8988T (cell line): ENCODE measurements at regions not wholly inside any gene's neighbourhood (a gene's known extent, or its start where the extent isn't known, plus 50 kb on each side); places are given as distances from the start of the nearest gene placed in this dataset.
"Not testable (repeated sequence)": the region's sequence is repeated elsewhere in the genome, so short reads cannot be mapped to it uniquely, and the experiment has no call there.

ENCODE experiments used
- DNase-seq: peaks from one replicate; pipeline ENCODE4 v3.0.0; 2011

DNA sequence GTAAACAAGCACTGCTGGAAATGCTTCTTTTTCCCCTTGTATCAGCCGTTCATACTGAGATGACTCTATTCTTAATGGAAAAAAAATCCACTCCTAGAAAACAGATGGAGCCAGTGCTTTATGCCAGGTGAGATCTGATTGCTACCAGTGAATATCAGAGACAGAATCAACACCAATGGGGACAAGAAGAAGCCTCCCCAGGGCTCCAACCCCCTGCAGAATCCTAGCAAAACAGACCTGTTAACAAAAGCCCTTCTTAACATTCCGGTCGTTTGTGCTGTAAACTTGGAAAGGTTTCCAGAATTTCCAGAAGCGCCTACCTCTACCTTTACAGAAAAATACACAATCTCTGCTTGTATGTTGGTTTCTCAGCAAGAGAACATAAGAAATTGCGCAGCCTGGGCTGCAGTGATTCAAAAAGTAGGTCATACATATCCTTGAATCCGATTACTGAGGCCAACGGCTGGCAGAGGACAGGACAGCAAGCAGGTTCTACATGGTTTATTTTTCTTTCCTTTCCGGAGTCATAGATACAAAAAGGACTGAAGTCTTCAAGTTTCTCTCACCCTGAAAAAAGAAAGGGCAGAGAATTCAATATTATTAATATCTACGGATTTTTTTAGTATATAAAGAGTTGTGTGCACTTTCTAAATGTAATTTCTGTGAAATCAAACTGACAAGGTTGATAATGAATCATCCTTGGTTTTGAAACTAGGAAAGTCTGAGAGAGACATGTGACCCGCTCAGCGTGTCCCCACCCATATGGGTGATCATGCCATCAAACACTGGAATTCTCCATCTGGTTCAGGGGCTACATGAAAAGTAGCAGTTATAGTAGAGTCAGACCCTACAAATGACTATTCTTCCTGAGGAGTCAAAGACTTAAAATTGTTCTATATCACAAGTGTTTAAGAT, 266.7 kb upstream of the MGAT5 start:
- no peak for DNase-seq

DNA sequence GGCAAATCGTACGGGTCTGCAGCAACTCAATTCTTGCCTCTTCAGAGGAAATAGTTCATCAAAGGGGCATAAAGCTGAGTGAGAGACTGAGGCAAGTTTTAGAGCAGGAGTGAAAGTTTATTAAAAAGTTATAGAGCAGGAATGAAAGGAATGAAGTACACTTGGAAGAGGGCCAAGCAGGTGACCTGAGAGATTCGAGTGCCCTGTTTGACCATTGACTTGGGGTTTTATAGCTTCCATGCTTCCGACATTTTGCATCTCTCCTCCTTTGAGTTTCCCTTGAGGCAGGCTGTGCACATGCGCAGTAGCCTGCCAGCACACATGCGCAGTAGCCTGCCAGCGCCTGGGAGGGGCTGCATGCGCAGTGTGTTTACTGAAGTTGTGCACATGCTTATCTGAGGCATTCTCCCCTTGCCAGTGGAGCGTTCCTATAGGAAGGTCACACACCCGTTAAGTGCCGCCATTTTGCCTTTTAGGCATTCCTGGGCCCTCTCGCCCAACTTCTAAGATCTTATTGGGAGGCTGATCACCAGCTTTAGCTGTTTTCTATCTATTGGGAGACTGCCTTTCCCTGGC, 265.5 kb upstream of the MGAT5 start:
- no peak for DNase-seq

DNA sequence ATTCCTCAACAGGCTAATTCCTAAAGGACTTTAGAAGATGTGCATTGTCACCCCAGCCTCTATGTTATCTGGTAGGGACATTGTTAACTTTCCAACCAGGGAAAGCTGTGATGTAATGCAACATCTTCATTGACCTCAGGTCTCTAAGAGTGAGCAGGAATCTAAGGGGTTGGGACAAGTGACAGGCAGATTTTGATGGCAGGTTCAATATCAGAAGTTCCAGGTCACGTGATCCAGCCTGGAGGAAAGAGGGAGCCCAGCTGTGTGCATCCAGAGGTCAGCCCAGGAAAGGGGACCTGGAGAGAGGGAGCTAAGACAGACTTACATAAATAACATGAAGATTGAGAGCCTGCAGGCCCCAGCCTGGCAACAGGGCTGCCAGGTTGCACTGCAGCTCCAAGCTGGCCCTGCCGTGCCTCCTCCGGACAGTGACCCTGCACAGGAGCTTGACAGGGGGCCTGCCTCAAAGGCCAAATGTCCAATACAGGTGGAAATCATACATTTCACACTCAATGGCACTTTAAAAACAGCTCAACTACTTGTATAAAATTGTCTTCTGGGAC, 262.2 kb upstream of the MGAT5 start:
- DNase-seq, result no peak

DNA sequence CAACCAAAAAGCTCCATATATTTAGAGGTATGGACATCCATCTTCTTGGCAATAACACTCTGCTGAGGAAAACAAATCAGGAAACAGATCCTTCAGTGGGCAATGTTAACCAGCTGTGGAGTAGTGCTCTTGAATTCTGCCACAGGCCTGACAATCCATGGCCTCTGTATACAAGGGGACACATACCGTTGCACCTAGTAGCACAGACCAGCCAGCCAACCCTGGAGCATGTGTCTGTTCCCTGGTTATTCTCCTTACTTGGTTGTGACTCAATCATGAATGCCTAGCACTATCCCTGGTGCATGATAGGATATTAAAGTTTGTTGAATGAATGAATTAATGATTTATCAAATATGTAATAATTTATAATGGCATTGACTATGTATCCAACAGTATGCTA, 261.4 kb upstream of the MGAT5 start:
- no peak for DNase-seq

DNA sequence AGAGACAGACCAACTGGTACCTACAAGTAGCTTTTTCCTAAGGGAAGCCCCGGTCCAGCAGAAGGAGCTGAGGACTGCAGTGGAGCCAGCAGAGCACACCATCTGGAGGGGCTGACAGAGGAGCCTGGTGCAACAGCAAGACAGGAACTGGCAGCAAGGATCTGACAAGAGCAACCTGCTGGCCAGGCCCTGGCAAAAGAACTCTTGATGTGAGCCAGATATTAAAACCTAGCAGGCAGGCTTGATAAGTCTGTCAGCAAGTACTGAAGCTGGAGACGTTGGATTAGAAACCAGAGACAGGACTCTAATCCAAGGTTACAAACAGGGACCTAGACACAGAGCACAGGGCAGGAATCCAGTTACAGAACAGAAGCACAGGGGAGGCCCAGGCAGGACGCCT, 260.7 kb upstream of the MGAT5 start:
- DNase-seq, result no peak

DNA sequence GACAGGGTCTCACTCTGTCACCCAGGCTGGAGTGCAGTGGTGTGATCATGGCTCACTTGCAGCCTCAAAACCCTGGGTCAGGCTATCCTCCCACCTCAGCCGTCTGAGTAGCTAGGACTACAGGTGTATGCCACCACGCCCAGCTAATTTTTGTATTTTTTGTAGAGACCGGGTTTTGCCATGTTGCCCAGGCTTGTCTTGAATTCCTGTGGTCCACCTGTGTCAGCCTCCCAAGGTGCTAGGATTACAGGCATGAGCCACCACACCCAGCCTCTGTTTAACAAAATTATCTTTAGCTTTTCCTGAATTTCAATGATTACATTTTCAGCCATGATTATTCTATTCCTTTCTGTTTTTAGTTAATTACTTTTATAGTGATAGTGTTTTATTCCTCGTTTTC, 255.1 kb upstream of the MGAT5 start:
- DNase-seq, result not testable (repeated sequence)

DNA sequence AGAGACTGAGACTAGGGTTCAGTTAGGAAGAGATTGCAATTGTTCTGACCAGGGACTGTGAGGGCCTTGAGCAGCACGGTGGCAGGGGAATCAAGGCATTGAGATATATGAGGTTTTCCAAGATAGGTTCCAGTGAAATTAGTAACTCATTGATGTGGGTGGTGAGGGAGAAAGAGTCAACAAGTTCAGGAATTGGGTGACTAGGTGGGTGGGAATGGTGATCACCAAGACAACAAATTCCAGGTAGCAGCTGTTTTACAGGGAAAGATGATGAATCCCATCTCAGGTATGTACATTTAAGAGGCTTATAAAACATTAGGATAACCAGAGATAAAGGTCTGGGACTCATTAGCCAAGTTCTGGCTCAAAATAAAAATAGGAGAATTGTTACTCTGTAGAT, 251.5 kb upstream of the MGAT5 start:
- DNase-seq, result no peak

DNA sequence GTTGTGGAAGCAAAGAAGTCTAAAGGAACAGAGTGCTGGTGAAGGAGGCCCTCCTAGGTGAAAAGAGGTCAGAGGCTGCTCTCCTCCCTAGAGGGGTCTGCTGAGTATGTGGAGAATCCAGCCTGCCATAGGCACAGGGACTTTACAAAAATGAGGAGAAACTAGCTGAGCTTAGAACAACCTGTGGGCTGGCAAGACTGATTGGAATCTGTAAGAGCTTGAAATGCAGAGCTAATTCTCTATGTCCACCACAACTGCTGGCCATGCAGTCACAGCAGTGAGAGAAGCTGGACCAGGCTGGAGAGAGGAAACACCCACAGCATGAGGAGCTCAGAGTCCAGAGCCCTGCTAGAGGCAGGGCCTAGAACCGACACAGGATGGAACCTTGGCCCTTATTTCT, 251.0 kb upstream of the MGAT5 start:
- no peak for DNase-seq

DNA sequence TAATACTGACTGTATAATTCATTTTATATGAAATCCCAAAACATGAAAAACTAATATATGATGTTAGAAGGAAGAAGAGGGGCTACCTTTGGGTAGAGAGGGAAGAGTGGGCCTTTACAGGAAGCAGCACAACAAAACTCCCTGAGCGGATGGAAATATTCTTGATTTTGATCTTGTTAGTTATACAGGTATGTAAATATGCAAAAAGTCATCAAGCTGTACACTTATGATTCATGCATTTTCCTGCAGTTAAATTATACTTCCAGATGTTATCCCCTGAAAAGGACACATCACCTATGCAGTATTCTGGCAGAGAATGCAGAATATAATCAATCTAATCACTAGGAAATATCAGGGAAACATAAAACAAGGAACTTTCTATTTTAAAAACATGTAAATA, 249.4 kb upstream of the MGAT5 start:
- DNase-seq, result no peak

DNA sequence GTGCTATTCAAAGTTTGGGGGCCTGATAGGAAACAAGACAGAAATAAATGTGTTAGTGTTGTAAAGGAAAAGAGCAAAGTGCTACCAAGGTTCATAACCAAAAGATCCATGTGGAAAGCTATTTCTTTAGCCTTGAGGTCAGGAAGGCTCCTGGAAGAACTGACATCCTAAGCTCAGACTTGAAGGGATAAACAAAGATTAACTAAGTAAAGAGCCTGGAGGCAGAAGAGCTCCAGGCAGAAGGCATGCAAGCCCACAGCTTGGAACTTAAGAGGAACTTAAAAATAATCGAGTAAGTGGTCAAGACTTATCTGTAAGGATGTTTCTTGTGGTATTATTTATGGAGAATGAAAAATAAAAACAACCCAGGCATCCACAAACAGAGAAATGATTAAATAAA, 245.0 kb upstream of the MGAT5 start:
- DNase-seq, result no peak

DNA sequence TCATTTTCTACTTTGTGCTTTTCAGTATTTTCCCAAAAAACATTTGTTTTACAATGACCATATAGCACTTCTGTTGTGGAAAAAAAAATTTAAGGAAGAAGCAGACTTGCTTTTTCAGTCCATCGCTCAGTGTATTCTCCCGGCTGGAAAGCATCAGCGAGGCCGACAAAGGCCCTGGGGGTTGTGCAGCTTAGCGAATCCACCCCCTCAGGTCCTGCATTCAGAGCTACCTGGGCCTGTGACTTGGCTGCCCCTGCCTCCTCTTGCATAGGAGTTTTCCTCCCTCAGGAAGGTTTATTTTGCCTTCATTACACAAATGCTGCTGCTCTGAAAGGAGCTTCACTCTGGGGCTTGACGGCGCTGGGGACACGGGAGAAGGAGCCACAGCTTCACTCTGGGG, 244.4 kb upstream of the MGAT5 start:
- DNase-seq, result no peak

DNA sequence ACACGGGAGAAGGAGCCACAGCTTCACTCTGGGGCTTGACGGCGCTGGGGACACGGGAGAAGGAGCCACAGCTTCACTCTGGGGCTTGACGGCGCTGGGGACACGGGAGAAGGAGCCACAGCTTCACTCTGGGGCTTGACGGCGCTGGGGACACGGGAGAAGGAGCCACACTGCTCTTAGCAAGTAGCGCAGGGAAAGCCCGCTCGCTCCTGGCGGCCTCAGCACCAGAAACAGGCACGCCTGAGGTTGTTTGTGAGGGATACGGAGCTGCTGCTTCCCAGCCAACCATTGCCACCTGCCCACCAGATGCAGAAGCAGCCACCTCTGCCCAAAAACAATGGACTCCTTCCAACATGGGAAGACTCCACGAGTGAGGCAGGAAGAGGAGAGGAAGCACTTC, 244.0 kb upstream of the MGAT5 start:
- DNase-seq, result not testable (repeated sequence)

DNA sequence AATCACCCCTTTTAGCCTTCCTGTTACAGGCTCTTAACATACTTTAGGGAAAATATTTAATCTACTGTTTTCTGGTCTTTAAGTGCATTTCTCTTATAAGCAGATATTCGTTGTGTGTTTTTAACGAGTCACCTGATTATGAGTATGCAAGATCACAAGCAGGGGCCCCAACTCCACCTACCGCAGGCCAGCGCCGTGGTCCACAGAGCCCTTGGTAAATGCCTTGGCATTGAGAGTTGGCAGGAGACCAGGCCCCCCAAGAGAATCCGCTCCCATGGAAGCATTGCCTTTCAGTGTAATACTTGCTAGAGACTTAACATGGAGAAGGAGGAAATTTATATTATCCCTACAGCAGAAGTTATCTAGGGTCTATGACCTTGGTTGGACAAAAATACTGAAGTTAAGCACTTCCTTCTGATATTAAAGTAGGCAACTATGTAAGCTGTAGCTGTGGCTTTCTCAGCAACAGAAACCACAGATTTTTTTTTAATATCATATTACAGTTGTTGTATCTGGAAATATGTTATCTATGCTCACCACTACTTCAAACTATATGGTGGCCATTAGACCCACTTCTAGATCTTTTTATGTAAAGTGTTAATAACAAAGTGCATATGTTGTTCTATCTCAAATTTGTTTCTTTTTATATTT, 241.8 kb upstream of the MGAT5 start:
- DNase-seq, result no peak

DNA sequence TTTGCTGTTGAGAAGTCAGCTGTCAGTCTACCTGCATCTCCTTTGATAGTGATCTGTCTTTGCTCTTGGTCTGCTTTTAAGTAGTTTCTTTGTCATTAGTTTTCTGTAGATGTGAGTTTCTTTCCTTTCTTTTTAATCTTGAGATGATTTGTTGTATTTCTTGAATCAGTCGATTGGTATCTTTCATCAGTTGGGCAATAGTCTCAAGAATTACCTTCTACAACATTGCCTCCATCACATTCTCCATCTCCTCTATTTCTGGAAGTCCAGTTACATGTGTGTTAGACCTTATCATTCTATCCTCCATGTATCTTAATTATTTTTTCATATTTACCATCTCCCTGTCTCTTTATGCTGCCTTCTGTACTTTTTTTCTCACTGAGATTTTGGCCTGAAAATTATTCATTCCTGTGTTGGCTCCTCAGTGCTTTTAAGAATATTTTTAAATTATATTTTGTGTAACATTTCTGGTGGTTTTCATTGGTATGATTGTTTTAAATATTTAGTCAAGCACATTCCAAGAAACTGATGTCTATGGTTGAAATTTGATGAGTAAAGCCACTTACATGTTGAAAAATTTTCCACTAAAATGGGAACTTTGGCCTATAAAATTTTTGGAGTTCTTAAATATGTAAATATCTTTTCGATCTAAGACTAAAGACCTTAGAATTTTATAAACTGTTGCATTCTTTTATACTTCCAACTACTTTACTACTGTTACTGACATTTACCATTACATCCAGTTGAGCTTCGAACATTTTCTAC, 239.5 kb upstream of the MGAT5 start:
- no peak for DNase-seq

DNA sequence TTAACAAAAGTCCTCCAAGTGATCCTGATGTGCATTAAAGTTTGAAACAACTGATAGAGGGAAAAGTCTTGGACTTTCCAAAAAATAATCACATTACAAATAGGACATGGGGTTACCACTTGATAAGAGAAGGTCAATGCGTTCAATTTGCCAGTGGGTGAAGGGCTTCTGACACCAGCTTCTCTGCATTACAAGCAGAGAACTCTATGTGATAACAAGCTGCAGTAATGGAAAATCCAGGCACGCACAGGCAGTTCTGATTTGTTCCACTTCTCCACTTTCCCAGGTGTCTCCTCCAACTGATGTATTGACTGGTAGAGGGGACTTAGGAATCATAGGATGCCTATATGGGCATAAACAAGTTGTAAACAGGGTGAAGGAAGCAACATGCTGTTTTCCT, 234.0 kb upstream of the MGAT5 start:
- no peak for DNase-seq

DNA sequence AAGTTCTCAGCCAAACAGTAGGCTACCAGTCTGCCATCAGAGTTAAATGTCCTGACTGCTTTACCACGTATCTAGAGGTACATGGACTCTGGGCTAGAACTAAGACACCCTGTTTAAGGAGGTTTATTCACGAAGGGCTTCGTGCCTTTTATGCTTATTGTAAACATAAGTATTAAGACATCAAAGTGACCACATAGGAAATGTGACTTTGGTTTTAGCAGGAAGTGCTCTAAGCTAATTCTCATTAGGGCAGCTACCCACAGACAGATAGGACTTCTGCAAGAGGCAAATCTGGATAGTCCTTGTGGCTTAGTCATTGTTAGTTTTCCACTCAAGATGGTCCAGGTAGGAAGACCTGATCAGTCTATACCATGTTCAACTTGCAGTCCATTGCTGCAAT, 233.3 kb upstream of the MGAT5 start:
- no peak for DNase-seq

DNA sequence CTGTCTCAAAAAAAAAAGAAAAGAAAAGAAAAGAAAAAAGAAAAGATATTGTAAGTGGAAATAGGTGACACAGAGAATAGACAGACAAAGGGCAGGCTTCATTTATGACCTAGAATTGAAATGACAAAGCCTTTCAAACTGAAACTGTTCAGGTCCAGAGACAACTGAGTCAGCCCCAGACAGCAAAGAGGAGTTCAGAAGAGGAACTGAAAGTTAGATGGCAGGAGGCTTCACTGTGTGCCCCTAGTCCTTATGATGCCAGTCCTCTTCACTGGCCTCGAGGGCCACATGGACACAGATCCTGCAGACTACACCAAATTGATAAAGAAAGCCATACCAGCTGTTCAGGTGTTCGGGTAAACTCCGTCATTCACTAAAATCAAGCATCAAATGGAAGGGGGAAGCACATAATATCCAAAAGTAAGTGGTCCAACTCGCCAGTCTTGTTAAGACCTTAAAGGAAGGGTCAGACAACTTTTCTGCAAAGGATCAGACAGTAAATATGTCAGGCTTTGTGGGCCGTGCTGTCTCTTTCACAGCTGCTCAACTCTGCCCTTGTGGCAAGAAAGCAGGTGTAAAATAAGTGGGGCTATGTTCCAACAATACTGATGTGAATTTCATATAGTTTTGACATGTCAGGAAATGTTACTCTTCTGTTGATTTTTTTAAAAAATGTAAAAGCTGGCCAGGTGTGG, 231.9 kb upstream of the MGAT5 start:
- DNase-seq, result no peak

DNA sequence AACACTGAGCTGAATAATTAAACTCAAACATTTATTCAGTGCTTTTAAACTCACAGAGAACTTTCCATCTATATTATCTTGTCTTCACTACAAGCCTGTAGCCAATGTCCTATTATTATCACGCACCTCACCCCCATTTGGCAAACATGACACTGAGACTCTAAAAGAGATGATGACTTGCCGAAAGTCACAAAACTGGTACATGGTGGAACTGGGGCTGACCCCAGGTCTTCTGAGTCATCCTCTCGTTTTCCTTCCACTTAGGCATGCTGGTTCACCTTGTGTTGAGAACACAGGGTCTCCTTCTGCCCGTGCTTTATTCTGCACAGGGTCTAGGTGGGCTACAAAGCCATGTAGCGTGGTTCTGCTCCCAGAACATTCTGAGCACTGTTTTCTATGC, 230.0 kb upstream of the MGAT5 start:
- no peak for DNase-seq

DNA sequence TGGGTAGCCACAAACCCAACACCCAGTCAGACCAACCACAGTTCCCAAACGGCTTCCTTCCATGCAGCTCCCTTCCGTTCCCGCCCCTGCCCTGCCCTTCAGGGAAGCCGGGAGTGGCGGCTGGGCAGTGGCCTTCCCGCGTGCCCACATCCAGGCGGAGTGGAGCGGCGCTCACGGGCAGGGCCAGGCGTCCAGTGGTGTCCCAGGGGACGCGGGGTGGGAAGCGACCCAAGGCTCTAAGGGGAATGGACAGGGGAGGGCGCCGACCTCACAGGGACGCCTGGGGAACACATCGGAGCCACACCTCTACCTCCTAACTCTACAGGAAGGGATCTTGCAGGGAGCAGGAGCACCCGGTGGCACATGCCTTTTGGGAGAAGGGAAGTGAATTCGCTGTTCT, 225.9 kb upstream of the MGAT5 start:
- DNase-seq, result no peak

DNA sequence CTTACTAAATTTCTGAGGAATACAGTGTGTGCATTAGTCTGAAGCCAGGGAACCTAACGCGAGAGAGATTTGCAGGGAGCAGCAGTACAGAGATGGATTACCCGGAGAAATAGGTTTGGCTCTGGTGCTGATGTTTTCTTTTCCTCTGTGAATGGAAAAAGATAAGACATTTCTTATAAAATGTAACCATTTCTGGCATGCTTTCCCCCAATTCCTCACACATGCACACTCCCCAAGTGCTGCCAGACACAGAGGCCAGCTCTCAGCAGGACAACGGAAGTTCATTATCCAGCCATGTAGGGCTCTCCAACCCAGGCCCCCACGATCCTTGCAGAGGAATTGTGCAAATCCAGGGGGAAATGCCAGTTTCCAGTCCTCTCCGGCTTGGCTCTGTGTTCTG, 224.5 kb upstream of the MGAT5 start:
- no peak for DNase-seq

DNA sequence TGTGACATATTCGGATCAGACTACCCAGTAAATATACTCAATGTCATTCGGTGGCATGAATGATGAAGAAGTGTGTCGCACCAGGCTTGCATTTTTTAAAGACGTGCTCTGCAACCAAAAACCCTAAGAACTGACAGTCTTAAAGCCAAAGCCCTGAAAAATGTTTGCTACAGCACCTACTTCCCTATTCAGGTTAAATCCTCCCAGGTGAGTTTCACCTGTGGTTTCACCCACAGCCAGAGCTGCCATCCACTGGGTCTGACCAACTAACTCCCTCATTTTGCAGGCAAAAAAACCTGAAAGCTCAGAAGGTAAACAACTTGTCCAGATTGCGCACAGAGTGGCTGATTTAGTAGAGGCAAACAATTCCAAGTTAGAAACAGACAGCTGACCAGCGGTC, 222.3 kb upstream of the MGAT5 start:
- no peak for DNase-seq

DNA sequence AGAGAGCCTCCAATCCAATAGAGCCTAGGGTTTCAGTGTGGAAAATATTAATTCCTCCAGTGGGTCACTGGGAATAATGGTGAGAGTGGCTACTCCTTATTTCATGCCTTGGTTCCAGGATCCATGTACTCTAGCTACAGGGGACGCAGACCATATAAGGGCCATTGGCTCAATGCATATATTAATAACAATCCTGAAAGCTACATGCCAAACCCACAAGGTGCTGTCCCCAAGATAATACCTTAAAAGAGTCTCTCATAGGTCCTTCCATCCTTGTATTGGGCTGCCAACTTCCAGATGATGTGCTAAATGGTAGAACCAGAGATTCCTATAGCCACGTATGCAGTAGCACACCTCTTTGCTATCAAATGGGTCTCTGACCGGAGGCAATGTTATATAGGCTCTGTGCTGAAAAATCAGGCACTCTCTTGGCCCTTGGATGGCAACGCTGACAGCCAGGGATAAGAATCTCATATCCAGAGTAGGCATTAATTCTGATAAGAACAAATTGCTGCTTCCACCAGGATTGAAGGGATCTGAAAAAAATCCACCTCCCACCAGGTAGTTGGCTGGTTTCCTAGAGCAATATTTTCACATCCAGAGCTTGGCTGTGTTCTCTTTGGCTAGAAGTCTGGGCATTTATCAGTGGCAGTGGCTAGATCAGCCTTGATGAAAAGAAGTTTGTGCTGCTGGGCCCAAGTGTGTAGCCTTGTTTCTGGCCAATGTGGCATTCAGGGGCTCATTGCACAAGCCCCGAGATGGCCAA, 218.1 kb upstream of the MGAT5 start:
- no peak for DNase-seq
